Muscle layer of duodenum (tissue), 2 donors: ENCODE measurements at regions not wholly inside any gene's neighbourhood (a gene's known extent, or its start where the extent isn't known, plus 50 kb on each side); places are given as distances from the start of the nearest gene placed in this dataset.
"Not testable (repeated sequence)": the region's sequence is repeated elsewhere in the genome, so short reads cannot be mapped to it uniquely, and the experiment has no call there.

Experiments
- H3K27ac ChIP-seq: one replicate; pipeline ENCODE4 v1.7.0; 2013; ENCODE audit warnings: mild to moderate bottlenecking, low read length
- H3K27me3 ChIP-seq: one replicate; pipeline ENCODE4 v1.7.0; 2013; ENCODE audit warnings: low read depth, mild to moderate bottlenecking, control low read depth, low read length
- H3K36me3 ChIP-seq, 2 donors: one replicate each; pipeline ENCODE4 v1.7.0; 2013; ENCODE audit warnings: low read length in 2 of 2, control low read depth in 1 of 2, mild to moderate bottlenecking in 1 of 2; ENCODE audit not compliant: insufficient read depth in 2 of 2, control insufficient read depth in 1 of 2
- H3K4me1 ChIP-seq, 2 donors: one replicate each; pipeline ENCODE4 v1.7.0; 2013; ENCODE audit warnings: low read length in 2 of 2, mild to moderate bottlenecking in 2 of 2, control low read depth in 1 of 2, moderate library complexity in 1 of 2; ENCODE audit not compliant: insufficient read depth in 2 of 2, control insufficient read depth in 1 of 2
- H3K4me3 ChIP-seq, 2 donors: one replicate each; pipeline ENCODE4 v1.7.0; 2013; ENCODE audit warnings: low read length in 2 of 2, low read depth in 1 of 2, mild to moderate bottlenecking in 1 of 2
- H3K9me3 ChIP-seq, 2 donors: one replicate each; pipeline ENCODE4 v1.7.0; 2013; ENCODE audit warnings: low read length in 2 of 2, control low read depth in 1 of 2, mild to moderate bottlenecking in 1 of 2; ENCODE audit not compliant: control insufficient read depth in 1 of 2
- donor health status: healthy.

DNA sequence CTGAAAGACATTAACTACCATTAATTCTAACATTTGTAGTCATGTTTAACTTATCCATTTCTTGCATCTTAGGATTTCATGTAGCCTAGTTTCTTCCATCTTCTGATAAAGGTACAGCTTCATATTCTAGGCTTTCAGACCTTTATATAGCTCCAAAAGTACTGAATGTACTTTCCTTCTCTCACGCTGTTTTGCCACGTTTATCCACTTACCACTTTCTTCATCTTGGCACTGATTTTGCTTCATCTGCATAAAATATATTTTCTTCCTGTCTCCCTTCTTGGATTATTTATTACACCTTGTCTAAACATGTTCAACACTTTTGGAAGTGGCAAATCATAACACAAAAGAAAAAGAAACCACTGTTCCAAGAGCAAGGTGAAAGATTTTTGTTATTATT lies 553.8 kb downstream of the DTWD2 start:
- no peaks in the 10 kb centered on the region for H3K36me3 ChIP-seq
- H3K27ac ChIP-seq = no peak overlapping the region
- H3K4me1 ChIP-seq = no peaks in the 10 kb centered on the region
- H3K27me3 ChIP-seq = no peaks in the 10 kb centered on the region
- no peaks in the 10 kb centered on the region for H3K9me3 ChIP-seq
- no peak overlapping the region for H3K4me3 ChIP-seq

DNA sequence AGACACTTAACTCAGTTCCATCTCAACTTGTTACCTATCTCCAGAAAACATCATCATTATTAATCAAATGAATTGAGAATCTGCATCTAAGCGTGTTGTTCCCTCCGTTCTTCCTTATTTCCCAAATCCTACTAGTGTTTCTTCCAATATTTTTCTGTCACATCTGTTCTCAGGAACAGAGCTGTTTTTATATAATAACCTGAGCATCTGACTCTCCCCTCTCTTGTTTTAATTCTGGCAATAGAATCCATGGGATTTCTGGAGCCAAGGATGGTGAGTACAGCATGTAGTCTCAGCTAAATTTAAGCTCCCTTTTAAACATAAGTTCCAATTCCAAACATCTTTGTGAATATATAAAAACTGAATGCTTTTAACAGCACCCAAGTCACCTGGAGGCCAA lies 558.3 kb downstream of the DTWD2 start:
- H3K9me3 ChIP-seq = peaks cover 0 to 4% of the 10 kb centered on the region in 2 donors
- H3K36me3 ChIP-seq = no peaks in the 10 kb centered on the region
- H3K27me3 ChIP-seq = no peaks in the 10 kb centered on the region
- no peak overlapping the region for H3K27ac ChIP-seq
- no peak overlapping the region for H3K4me3 ChIP-seq
- H3K4me1 ChIP-seq = no peaks in the 10 kb centered on the region

DNA sequence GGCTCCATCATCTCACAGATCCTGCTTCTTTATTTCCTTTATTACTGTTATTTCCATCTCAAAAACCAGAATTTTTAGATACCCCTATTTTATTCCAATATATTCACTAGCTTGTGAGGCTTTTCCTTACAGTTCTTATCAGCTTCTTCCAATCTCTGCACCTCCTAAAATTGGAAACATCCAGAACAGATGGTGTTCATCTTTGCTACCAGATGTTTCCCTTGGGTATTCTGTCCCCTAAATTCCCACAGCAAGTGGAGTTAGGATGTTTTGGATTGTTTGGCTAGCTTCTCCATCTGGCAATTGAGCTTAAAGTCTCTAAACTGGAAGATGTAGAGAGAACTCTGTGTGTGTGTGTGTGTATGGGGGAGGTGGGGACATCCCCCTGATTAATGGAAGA lies 580.4 kb downstream of the DTWD2 start:
- H3K9me3 ChIP-seq = no peaks in the 10 kb centered on the region

DNA sequence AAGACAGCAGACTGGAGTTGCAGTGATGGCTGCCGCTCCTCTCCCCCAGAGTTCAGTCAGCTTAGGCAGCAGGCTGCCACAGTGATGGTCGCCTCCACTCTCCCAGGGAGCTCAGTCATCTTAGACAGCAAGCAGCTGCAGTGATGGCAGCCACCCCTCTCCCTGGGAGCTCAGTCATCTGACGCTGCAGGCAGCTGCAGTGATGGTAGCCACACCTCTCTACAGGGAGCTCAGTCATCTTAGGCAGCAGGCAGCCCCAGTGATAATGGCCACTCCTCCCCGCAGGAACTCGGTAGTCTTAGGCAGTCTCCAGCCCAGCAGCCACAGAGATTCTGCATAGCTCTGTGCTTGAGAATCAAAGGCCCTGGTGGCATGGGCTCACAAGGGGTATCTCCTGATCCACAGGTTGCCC lies 582.7 kb downstream of the DTWD2 start:
- no peak overlapping the region for H3K27ac ChIP-seq
- peaks cover 0 to 4% of the 10 kb centered on the region in 2 donors for H3K9me3 ChIP-seq
- H3K4me3 ChIP-seq = no peak overlapping the region
- H3K36me3 ChIP-seq = no peaks in the 10 kb centered on the region
- no peaks in the 10 kb centered on the region for H3K4me1 ChIP-seq
- no peaks in the 10 kb centered on the region for H3K27me3 ChIP-seq

More for the DNA sequence above, 580.4 kb downstream of the DTWD2 start:
- H3K4me3 ChIP-seq = no peak overlapping the region
- H3K4me1 ChIP-seq = no peaks in the 10 kb centered on the region
- no peaks in the 10 kb centered on the region for H3K27me3 ChIP-seq
- no peak overlapping the region for H3K27ac ChIP-seq
- no peaks in the 10 kb centered on the region for H3K36me3 ChIP-seq

DNA sequence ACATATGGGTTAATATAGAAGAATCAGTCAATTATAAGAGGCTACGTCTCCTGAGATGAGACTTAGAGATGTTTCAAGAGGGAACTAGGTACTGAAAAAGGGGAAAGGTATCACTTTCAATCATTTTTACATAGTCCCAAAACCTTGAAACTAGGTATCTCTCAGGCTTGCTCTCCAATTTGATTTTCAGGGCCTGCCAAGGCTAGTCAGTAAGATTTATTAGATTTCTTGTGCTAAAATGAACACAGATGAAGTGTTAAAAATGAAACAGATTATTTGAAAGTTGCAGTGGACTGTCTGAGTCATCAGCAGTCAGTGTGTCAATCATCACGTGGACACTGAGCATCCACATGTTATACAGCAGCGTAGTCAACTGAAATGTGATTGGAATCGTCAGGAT lies 591.1 kb downstream of the DTWD2 start:
- peaks cover 0 to 5% of the 10 kb centered on the region in 2 donors for H3K9me3 ChIP-seq
- no peaks in the 10 kb centered on the region for H3K36me3 ChIP-seq
- no peaks in the 10 kb centered on the region for H3K4me1 ChIP-seq

DNA sequence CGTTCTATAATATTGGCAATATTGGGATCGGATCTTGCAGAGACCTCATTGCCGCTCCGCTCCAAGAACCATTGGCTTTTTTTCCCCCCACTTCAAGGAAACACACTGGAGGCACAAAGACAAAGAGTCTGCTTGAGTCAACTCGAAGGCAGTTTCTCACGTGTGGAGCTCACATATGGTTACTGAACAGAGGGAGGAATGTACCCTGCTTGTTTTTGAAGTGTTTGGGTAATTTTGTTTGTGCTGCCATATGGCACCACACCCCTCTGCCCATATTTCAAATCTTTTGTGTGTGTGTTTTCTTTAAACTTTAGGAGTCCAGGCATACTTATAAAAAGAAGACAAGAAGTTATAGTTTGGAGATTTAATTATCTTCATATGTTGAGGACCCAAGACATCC lies 595.9 kb downstream of the DTWD2 start:
- H3K27me3 ChIP-seq = no peaks in the 10 kb centered on the region

More for the DNA sequence above, 591.1 kb downstream of the DTWD2 start:
- Histone ChIP-seq H3K27ac (no peak overlapping the region), H3K4me3 (no peak overlapping the region), H3K27me3 (no peaks in the 10 kb centered on the region)

DNA sequence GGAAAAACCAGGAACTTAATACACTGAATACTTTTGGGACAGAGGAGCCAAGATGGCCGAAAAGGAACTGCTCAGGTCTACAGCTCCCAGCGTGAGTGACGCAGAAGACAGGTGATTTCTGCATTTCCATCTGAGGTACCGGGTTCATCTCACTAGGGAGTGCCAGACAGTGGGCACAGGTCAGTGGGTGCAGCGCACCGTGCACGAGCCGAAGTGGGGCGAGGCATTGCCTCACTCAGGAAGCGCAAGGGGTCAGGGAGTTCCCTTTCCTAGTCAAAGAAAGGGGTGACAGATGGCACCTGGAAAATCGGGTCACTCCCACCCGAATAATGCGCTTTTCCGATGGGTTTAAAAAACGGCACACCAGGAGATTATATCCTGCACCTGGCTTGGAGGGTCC lies 605.4 kb downstream of the DTWD2 start:
- not testable (repeated sequence) for H3K4me1 ChIP-seq, H3K27ac ChIP-seq, H3K9me3 ChIP-seq, H3K27me3 ChIP-seq, H3K36me3 ChIP-seq, H3K4me3 ChIP-seq

More for the DNA sequence above, 595.9 kb downstream of the DTWD2 start:
- Histone ChIP-seq H3K27ac (no peak overlapping the region), H3K36me3 (no peaks in the 10 kb centered on the region), H3K4me1 (no peaks in the 10 kb centered on the region), H3K4me3 (no peak overlapping the region), H3K9me3 (no peaks in the 10 kb centered on the region)

DNA sequence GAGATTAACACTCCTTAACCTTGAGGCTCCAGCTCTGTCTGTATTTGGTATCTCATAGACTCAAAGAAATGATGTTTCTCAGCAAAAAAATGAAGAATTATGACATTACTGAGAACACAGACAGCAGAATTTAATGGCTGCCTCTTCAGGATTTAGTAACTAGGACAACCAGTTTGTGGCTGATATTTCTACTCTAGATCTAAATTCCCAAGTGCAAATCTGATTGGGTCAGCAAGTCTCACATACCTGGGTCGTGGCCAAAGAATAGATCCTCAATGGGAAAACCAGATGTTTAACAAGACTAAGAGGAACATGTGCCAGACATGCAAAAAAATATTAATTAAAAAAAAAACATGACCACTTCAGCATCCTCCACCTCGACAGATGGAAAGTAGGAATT lies 608.9 kb downstream of the DTWD2 start:
- H3K4me3 ChIP-seq = no peak overlapping the region
- no peaks in the 10 kb centered on the region for H3K27me3 ChIP-seq
- H3K36me3 ChIP-seq = no peaks in the 10 kb centered on the region
- no peak overlapping the region for H3K27ac ChIP-seq
- no peaks in the 10 kb centered on the region for H3K9me3 ChIP-seq
- no peaks in the 10 kb centered on the region for H3K4me1 ChIP-seq

DNA sequence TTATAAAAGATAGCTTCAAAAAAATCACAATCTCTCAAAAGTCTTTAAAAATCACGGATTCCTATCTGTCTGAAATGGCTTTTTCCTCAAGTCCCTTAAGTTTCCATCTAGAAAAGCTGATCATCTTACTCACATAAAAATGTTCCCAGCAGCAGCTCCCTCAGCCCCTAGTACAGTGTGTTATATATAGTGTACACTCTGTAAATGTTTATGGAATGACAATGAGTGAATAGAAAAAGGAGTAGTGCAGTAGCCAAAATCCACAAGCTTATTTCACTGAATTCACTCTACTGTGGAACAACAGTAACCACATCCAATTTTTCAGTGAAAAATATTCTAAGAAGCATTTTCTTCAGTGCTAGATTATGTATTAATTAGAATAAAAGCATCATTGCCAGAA lies 609.4 kb downstream of the DTWD2 start:
- no peaks in the 10 kb centered on the region for H3K4me1 ChIP-seq
- H3K36me3 ChIP-seq = no peaks in the 10 kb centered on the region
- H3K4me3 ChIP-seq = no peak overlapping the region
- no peaks in the 10 kb centered on the region for H3K9me3 ChIP-seq
- H3K27me3 ChIP-seq = no peaks in the 10 kb centered on the region
- no peak overlapping the region for H3K27ac ChIP-seq

DNA sequence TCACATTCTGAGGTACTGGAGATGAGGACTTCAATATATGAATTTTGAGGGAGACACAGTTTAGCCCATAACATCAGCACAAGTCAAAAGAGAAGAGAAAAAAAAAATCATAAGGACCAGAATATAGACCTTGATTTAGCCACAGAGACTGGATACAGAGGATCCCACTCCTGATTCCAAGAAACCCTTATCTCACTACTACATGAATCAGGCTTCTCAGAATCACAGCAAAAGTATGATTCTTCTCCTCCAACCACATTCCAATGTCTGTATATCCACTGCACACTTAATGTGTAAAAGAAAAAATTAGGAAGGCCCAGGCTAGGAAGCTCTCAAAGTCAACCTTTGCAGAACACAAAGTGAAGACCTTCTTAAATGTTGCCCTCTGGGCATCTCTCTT lies 610.9 kb downstream of the DTWD2 start:
- Histone ChIP-seq H3K27me3 (no peaks in the 10 kb centered on the region), H3K36me3 (no peaks in the 10 kb centered on the region), H3K4me1 (no peaks in the 10 kb centered on the region), H3K27ac (no peak overlapping the region), H3K4me3 (no peak overlapping the region), H3K9me3 (no peaks in the 10 kb centered on the region)

DNA sequence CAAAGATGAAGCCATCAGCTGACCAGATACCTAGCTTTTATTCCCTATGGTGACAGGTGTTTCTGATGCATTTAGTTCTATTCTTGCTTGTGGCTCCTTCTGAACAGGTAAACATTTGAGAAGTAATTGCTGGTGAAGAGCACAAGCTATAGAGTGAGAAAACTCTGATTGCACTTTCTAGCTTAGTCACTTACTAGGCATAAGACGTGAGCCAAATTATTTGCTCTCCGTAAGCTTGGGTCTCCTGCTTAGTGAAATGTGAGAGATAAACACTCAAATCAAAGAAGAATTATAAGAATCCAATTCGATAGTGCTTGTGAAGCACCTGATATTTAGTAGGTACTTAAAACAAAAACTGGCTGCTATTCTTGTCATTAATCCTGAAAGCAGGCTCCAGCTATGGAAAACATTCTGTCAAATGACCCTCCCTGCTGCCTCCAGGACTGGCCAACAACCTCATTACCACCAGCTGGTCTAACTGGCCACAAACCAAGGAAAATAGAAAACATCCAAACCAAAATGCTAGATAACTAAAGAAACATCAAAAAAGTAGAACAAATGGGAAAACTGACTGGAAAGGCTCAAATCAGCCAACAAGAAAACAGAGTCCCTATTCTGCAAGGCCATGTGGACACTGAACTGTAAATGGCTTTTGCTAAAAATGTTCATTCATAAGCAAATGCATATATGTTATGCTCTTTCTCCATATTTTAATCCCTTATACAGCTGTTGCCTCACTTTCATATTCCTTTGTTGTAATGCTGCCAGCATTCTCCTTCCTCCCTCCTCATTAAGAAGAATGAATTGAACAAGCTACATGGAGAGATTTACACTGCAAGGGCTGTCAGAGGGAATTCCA lies 616.1 kb downstream of the DTWD2 start:
- Histone ChIP-seq H3K9me3 (no peaks in the 10 kb centered on the region), H3K36me3 (no peaks in the 10 kb centered on the region), H3K4me3 (no peak overlapping the region), H3K27me3 (no peaks in the 10 kb centered on the region), H3K4me1 (no peaks in the 10 kb centered on the region), H3K27ac (no peak overlapping the region)

DNA sequence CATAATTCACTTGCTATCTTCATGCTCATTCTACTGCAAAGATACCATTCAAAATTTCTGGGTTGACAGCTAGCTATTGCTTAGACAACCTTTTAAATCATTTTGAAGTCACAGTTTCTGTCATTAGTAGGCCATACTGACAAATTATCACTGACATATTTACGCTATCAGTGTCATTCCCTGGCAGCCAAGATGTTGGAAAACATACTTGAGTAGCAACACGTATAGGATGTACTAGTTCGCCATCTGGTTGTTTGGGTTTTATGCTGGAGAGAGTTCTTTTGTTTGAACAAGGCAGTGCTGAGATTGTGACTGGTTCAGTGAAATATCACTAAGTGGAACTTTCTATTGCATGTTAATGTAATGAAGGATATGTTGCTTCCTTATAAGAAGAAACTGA lies 621.9 kb downstream of the DTWD2 start:
- Histone ChIP-seq H3K4me3 (no peak overlapping the region), H3K9me3 (no peaks in the 10 kb centered on the region), H3K36me3 (no peaks in the 10 kb centered on the region), H3K4me1 (no peaks in the 10 kb centered on the region), H3K27ac (no peak overlapping the region), H3K27me3 (no peaks in the 10 kb centered on the region)
